ENCODE measurements at regions not wholly inside any gene's neighbourhood (a gene's known extent, or its start where the extent isn't known, plus 50 kb on each side); places are given as distances from the start of the nearest gene placed in this dataset.

DNA sequence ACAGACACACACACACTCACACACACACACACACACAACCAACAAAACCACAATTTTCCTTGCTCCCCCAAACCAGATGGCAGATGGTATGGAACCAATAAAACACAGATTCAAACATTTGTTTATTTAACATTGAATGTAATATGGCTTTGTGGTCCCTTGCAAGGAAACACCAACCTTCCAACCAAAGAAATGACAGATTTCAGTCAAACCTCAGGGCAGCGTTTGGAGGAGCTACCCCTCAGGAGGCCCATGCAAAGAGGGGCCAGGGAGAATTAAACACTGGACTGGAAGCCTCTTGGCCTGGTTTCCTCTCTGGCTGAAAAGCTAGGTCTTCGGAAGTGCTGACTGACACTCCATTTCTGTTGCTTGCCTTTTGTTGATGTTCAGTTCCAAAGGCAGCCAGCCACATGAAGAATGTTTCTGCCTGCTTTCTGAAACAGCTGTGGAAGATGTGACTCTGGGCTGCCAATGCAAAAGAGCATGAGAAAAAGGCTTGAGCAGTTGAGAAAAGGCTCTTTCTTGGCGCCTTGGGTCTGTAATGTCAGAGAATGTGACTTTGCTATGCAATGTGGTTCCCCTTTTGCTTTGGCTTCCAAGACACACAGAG, 296.1 kb downstream of the RPLP1 start:
- Histone ChIP-seq H3K27me3 (ENCODE audit: insufficient read depth, low read length) (peaks cover 17% of the 10 kb centered on the region), H3K4me3 (ENCODE audit: low read length) (no peak overlapping the region), H2AFZ (ENCODE audit: low read depth, low read length) (no peak overlapping the region), H3K9me3 (ENCODE audit: low read length) (no peaks in the 10 kb centered on the region), H3K36me3 (ENCODE audit: insufficient read depth, low read length) (no peaks in the 10 kb centered on the region), H3K4me1 (ENCODE audit: insufficient read depth, low read length) (no peaks in the 10 kb centered on the region)

DNA sequence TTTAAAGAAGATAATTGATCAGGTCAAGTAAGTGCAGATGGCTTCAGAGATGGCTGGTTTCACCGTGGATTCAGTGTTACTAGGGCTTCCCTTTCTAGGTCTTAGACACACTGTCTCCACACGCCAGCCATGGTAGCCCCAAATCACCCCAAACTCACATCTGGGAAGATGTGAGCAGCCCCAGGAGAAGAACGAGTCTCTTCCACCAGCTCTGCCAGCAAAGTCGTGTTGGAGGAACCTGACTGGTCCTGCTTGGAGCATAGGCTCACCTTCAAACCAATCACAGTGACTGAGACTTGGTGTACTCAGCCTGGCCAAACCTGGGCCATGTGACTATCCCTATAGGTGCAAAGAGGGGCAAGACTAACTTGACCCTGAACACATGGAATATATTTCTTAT, 296.7 kb downstream of the RPLP1 start:
- Histone ChIP-seq H3K36me3 (ENCODE audit: insufficient read depth, low read length) (no peaks in the 10 kb centered on the region), H2AFZ (ENCODE audit: low read depth, low read length) (no peak overlapping the region), H3K27me3 (ENCODE audit: insufficient read depth, low read length) (peaks cover 17% of the 10 kb centered on the region), H3K4me1 (ENCODE audit: insufficient read depth, low read length) (no peaks in the 10 kb centered on the region), H3K4me3 (ENCODE audit: low read length) (no peak overlapping the region), H3K9me3 (ENCODE audit: low read length) (no peaks in the 10 kb centered on the region)

DNA sequence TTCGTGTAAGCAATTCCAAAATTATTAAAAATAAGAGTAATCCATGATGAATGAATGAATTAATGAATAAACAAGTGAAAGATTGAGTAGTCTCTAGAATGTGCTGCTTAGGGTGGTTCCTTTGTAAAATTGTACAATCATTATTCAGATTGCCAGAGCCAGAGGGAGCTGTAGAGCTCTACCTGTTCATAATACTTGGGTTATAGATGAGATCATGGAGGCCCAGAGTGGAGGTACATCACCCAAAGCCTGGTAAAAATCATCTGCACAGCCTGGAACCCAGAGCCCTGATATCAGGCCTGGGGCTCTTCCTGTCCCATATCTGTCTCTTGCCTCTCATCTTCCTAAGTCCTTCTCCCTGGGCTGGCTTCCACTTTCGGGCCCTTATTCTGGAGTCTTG, 297.2 kb downstream of the RPLP1 start:
- no peak overlapping the region for H2AFZ ChIP-seq (ENCODE audit: low read depth, low read length)
- no peaks in the 10 kb centered on the region for H3K9me3 ChIP-seq (ENCODE audit: low read length)
- H3K4me3 ChIP-seq (ENCODE audit: low read length): no peak overlapping the region
- H3K27me3 ChIP-seq (ENCODE audit: insufficient read depth, low read length): peaks cover 17% of the 10 kb centered on the region
- no peaks in the 10 kb centered on the region for H3K36me3 ChIP-seq (ENCODE audit: insufficient read depth, low read length)
- H3K4me1 ChIP-seq (ENCODE audit: insufficient read depth, low read length): no peaks in the 10 kb centered on the region

DNA sequence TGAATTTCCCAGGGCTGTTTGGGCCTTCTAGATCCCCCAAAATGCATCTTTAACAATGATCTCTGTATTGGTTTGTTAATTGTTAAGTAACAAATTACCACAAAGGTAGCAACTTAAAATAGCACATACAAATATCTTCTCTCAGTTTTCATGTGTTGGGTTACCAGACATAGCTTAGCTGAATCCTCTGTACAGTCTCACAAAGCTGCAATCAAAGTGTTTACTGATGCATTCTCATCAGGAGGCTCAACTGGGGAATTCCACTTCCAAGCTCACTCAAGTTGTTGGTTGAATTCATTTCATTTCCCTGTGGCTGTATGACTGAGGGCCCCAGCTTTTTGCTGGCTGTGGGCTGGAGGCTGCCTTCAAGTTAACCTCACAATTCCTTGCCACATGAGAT, 297.6 kb downstream of the RPLP1 start:
- Histone ChIP-seq H3K27me3 (ENCODE audit: insufficient read depth, low read length) (peaks cover 17% of the 10 kb centered on the region), H3K9me3 (ENCODE audit: low read length) (no peaks in the 10 kb centered on the region), H3K4me1 (ENCODE audit: insufficient read depth, low read length) (no peaks in the 10 kb centered on the region), H2AFZ (ENCODE audit: low read depth, low read length) (no peak overlapping the region), H3K4me3 (ENCODE audit: low read length) (no peak overlapping the region), H3K36me3 (ENCODE audit: insufficient read depth, low read length) (no peaks in the 10 kb centered on the region)

DNA sequence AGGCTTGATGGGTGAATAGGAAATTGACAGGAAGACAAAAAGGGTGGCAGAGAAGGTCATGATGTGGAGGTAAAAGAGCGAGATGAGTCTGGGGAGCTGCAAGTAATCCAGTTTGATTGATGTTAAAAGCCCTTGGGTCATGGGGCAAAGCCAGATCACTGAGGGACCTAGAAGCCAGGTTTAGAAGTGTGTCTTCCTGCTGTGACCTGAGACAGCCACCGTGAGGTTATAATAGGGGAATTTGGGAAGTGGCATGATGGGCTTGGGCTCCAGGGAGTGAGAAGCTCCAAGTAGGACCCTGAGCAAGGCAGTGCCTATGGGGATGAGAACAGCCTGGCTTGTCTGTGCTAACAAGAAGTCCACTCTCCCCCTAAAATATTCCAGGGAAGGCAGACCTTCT, 298.5 kb downstream of the RPLP1 start:
- no peaks in the 10 kb centered on the region for H3K4me1 ChIP-seq (ENCODE audit: insufficient read depth, low read length)
- H3K36me3 ChIP-seq (ENCODE audit: insufficient read depth, low read length): no peaks in the 10 kb centered on the region
- H2AFZ ChIP-seq (ENCODE audit: low read depth, low read length): no peak overlapping the region
- H3K9me3 ChIP-seq (ENCODE audit: low read length): no peaks in the 10 kb centered on the region
- H3K4me3 ChIP-seq (ENCODE audit: low read length): no peak overlapping the region
- H3K27me3 ChIP-seq (ENCODE audit: insufficient read depth, low read length): peaks cover 17% of the 10 kb centered on the region

DNA sequence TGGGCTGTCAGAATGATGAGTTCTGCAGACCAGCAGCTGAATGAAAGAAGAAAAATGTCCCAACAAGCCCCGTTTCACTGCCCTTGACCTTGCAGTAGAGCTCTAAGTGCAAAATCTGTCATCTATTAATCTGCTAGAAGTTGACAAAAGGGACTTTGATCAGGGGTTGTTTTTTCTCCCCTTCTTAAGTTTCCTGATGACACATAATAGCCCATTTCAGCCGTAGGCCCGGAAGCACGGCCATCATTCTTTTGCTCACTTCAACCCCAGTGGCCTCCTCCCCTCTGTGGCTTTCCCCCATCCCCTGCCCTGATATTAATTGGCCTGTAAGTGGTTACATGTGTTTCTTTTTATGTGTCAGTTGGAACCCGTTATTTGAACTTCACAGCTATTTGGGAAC, 298.9 kb downstream of the RPLP1 start:
- H2AFZ ChIP-seq (ENCODE audit: low read depth, low read length): no peak overlapping the region
- no peaks in the 10 kb centered on the region for H3K9me3 ChIP-seq (ENCODE audit: low read length)
- H3K36me3 ChIP-seq (ENCODE audit: insufficient read depth, low read length): no peaks in the 10 kb centered on the region
- no peaks in the 10 kb centered on the region for H3K4me1 ChIP-seq (ENCODE audit: insufficient read depth, low read length)
- H3K27me3 ChIP-seq (ENCODE audit: insufficient read depth, low read length): peaks cover 17% of the 10 kb centered on the region
- H3K4me3 ChIP-seq (ENCODE audit: low read length): no peak overlapping the region

DNA sequence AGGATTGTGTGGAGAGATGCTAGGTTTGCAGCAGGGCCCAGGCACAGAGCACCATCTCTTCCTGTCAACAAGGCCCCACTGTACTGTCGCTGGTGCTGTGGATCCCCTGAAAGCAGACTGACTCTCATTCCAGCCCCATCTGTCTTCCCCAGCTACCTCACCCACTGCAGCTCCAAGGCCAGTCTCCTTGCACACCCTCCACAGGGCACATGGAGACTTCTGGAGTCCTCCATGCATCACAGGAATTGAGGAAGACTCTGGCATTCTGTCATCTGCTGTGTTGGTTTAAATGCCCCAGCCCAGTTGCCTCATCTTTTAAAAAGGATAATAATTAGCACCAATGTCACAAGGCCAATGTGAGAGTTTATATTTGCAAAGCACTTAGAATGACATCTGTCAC, 301.2 kb downstream of the RPLP1 start:
- H3K4me1 ChIP-seq (ENCODE audit: insufficient read depth, low read length): no peaks in the 10 kb centered on the region
- H3K27me3 ChIP-seq (ENCODE audit: insufficient read depth, low read length): peaks cover 3% of the 10 kb centered on the region
- H3K9me3 ChIP-seq (ENCODE audit: low read length): no peaks in the 10 kb centered on the region
- H2AFZ ChIP-seq (ENCODE audit: low read depth, low read length): no peak overlapping the region
- no peak overlapping the region for H3K4me3 ChIP-seq (ENCODE audit: low read length)
- H3K36me3 ChIP-seq (ENCODE audit: insufficient read depth, low read length): no peaks in the 10 kb centered on the region

DNA sequence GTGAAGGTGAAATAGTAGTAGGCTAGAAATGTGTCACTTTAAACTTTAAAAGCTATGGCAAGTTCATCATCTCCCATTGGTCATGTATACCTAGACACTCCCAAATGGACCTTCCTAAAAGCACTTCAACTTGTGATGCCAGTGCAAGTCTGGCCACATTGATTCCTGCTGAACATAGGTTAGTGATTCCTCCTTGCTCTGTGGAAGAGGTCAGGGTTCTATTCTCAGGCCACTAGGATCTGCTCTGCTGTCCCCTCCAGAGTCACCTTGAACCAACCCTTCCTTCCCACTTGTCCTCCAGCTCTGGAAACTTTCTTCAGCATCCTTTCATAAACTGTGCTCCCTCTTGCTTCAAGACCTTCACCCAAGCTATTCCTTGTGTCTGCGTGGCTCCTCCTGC, 301.7 kb downstream of the RPLP1 start:
- Histone ChIP-seq H3K36me3 (ENCODE audit: insufficient read depth, low read length) (no peaks in the 10 kb centered on the region), H3K9me3 (ENCODE audit: low read length) (no peaks in the 10 kb centered on the region), H3K4me1 (ENCODE audit: insufficient read depth, low read length) (no peaks in the 10 kb centered on the region), H3K4me3 (ENCODE audit: low read length) (no peak overlapping the region), H3K27me3 (ENCODE audit: insufficient read depth, low read length) (peaks cover 3% of the 10 kb centered on the region), H2AFZ (ENCODE audit: low read depth, low read length) (no peak overlapping the region)

DNA sequence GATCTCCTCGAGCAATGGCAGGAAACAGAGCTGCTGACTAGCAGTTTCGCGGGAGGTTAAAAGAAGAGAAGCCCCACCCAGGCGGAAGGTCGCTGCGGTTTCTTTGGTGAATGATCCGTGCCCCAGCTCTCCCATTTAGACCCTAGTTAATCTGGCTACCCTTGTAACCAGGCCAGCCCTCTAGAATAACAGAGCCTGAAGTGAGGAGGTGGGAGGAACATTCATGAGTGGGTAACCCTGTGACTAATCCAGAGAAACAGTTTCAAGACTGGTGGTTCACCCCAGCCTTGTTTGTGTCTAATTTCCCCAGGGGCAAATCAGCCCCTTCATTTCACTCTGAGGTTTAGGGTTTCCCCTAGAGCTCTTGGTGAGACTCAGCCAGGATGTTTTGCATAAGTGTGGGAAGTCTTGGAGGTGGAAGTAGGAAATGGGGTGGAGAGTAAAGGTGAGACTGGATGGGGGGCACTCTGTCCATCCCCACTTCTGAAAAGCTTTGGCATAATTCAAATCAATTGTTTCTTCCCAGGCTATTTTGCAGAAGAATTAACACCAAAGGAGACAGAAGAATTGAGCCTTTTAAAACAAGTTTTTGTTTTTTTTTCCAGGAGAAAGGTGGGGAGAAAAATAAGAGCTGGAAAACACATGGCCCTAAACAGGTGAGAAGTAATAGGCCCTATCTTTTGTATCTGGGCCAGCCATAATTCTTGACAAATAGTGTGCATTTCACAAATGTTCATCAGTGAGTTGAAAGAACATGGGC, 303.1 kb downstream of the RPLP1 start:
- Histone ChIP-seq H3K4me3 (ENCODE audit: low read length) (no peak overlapping the region), H3K4me1 (ENCODE audit: insufficient read depth, low read length) (no peaks in the 10 kb centered on the region), H3K36me3 (ENCODE audit: insufficient read depth, low read length) (no peaks in the 10 kb centered on the region), H3K9me3 (ENCODE audit: low read length) (no peaks in the 10 kb centered on the region), H2AFZ (ENCODE audit: low read depth, low read length) (no peak overlapping the region), H3K27me3 (ENCODE audit: insufficient read depth, low read length) (peaks cover 3% of the 10 kb centered on the region)

DNA sequence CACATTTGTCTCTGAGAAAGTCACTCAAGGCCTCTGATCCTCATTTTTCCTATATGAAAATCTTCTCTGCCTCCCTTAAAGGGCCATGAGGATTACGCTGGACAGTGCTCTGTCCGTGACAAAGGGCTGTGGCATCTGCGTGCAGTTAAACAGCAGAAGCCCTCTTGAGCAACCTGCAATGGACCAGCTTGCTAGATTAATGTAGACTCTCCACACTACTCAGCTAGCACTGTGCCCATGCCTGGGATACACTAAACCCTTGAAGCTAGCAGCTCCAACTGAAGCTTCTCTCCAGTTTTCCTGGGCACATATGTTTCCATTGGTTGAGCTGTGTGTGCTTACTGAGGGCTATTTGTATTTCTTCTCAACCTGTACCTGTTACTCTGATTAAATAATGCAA, 303.8 kb downstream of the RPLP1 start:
- peaks cover 2% of the 10 kb centered on the region for H3K27me3 ChIP-seq (ENCODE audit: insufficient read depth, low read length)
- H3K9me3 ChIP-seq (ENCODE audit: low read length): no peaks in the 10 kb centered on the region
- H3K4me3 ChIP-seq (ENCODE audit: low read length): no peak overlapping the region
- no peaks in the 10 kb centered on the region for H3K4me1 ChIP-seq (ENCODE audit: insufficient read depth, low read length)
- no peaks in the 10 kb centered on the region for H3K36me3 ChIP-seq (ENCODE audit: insufficient read depth, low read length)
- H2AFZ ChIP-seq (ENCODE audit: low read depth, low read length): no peak overlapping the region

DNA sequence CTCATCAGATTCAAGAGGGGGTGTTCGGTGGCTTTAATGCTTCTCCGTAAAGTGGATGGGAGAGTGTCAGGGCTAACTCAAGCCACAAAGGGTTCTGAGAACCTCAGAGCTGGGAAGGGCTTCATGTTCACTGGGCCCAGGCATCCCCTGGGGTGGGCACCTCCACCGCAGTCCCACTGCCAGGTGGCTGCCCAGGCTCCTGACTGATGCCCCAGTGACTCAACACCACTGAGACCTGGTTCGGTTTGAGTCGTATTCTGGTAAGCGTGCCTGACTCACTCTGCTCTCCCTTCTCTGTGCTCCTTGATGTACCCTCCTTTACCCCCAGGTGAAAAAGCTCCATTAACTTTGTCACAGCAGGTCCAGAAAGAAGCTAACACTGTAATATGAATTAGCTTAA, 304.6 kb downstream of the RPLP1 start:
- Histone ChIP-seq H2AFZ (ENCODE audit: low read depth, low read length) (no peak overlapping the region), H3K4me3 (ENCODE audit: low read length) (no peak overlapping the region), H3K36me3 (ENCODE audit: insufficient read depth, low read length) (no peaks in the 10 kb centered on the region), H3K27me3 (ENCODE audit: insufficient read depth, low read length) (no peaks in the 10 kb centered on the region), H3K9me3 (ENCODE audit: low read length) (no peaks in the 10 kb centered on the region), H3K4me1 (ENCODE audit: insufficient read depth, low read length) (no peaks in the 10 kb centered on the region)

DNA sequence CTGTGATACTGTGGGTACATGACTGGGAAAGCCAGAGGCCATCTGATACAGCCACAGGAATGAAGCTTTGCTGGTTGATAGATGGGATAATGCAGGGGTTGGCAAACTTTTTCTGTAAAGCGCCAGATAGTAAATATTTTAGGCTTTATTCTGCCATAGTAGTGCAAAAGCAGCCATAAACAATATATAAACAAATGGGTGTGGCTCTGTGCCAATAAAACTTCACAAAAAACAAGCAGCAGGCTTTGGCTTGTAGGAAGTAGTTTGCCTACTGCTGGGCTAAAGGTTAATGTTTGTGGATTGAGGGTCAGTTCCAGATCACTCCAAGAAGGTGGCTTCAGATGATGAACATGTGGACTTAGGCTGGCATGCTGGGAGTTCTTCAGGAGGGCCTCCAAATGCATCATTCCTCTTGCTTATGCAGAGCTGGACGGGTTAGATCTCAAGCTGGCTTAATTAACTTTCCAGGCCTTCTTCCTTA, 305.7 kb downstream of the RPLP1 start:
- Histone ChIP-seq H3K4me3 (ENCODE audit: low read length) (no peak overlapping the region), H3K36me3 (ENCODE audit: insufficient read depth, low read length) (no peaks in the 10 kb centered on the region), H3K4me1 (ENCODE audit: insufficient read depth, low read length) (no peaks in the 10 kb centered on the region), H3K27me3 (ENCODE audit: insufficient read depth, low read length) (no peaks in the 10 kb centered on the region), H2AFZ (ENCODE audit: low read depth, low read length) (no peak overlapping the region), H3K9me3 (ENCODE audit: low read length) (no peaks in the 10 kb centered on the region)

DNA sequence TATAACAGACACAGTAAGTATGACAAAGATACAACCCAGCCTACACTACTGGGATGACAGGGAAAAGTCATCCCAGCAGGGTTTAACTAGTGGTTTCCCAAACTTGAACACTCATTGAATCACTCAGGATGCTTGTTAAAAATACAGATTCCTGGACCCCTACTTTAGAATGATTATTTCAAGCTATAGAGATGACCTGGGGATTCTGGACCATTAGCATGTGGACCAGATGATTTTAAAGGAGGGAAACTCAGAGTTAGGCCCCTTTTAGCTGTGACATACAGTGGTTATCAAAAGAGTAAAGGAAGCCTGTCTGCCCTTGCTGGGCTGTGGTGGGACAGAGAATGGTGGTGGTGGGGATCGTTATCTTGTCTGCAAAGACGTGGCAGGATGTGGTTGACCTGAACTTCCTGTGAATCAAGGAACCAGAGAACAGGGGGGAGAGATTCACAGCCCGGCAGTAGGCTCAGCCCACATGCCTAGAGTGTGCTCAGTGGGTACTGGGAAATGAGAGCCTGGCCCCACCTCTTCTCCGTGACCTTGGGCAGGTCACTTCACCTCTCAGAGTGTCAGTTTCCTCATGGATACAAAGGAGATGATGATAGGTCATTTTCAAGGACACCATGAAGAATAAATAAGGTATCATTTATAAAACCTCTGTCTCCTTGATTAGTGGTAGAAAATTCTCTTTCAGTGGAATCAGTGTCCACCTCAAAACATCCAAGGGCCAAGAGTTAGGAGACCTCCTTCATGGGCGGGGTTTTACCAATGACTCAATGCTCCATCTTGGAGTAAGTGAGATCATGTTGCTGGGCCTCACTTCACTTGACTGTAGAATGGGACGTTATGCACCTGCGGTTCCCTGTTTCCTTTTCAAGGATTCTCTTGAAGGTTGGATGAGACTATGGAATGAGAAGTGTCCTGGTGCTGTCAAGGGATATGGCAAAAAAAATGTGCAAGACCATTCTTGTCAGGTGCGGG, 306.5 kb downstream of the RPLP1 start:
- Histone ChIP-seq H2AFZ (ENCODE audit: low read depth, low read length) (no peak overlapping the region), H3K9me3 (ENCODE audit: low read length) (no peaks in the 10 kb centered on the region), H3K27me3 (ENCODE audit: insufficient read depth, low read length) (no peaks in the 10 kb centered on the region)

More for the DNA sequence above, 306.5 kb downstream of the RPLP1 start:
- no peaks in the 10 kb centered on the region for H3K4me1 ChIP-seq (ENCODE audit: insufficient read depth, low read length)
- no peaks in the 10 kb centered on the region for H3K36me3 ChIP-seq (ENCODE audit: insufficient read depth, low read length)
- no peak overlapping the region for H3K4me3 ChIP-seq (ENCODE audit: low read length)

Measured in neuron (in vitro differentiated cells).